Iris pigment epithelial cell (primary cell): ENCODE measurements at regions not wholly inside any gene's neighbourhood (a gene's known extent, or its start where the extent isn't known, plus 50 kb on each side); places are given as distances from the start of the nearest gene placed in this dataset.
A peak's percentile ranks its signal among the peaks of the same experiment; 100 is the strongest.
"Not testable (repeated sequence)": the region's sequence is repeated elsewhere in the genome, so short reads cannot be mapped to it uniquely, and the experiment has no call there.

ENCODE experiments used
- DNase-seq: peaks from one replicate; pipeline ENCODE4 v3.0.0-alpha.2; 2011; ENCODE audit warnings: low read depth

DNA sequence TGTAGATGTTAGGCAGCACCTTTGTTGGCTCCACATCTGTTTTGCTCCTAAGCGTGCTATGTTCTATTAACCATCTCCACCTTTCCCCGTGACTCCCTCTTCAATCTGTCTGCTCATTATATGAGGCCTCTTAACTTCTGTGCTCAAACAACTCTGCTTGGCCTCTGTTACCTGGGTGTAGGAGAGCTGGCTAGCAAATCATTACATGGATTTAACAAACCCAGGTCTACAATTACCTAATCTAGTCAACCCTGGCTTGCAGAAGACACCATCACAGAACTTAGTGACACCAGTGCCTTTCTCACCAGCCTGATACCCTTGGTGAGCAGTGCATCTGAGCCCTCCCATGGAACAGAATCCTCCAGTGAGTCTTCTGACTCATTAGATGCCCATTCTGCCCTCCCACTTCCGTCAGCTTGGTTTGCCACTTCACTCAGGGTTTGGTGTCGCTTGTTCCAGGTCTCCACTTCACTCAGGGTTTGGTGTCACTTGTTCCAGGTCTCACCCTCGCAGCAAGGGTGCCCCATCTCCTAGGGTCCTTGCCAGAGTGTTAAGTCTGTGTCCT, 92.0 kb upstream of the KIF26B start:
- DNase-seq = no peak

DNA sequence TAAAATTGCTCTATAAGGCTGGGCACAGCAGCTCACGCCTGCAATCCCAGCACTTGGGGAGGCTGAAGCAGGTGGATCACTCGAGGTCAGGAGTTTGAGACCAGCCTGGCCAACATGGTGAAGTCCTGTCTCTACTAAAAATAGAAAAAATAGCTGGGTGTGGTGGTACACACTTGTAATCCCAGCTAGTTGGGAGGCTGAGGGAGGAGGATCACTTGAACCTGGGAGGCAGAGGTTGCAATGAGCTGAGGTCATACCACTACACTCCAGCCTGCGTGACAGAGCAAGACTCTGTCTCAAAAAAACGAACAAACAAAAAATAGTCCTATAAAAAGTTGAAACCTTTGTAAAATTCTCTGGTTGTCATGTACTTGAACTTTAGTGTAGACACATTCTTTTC, 93.0 kb upstream of the KIF26B start:
- DNase-seq = not testable (repeated sequence)

DNA sequence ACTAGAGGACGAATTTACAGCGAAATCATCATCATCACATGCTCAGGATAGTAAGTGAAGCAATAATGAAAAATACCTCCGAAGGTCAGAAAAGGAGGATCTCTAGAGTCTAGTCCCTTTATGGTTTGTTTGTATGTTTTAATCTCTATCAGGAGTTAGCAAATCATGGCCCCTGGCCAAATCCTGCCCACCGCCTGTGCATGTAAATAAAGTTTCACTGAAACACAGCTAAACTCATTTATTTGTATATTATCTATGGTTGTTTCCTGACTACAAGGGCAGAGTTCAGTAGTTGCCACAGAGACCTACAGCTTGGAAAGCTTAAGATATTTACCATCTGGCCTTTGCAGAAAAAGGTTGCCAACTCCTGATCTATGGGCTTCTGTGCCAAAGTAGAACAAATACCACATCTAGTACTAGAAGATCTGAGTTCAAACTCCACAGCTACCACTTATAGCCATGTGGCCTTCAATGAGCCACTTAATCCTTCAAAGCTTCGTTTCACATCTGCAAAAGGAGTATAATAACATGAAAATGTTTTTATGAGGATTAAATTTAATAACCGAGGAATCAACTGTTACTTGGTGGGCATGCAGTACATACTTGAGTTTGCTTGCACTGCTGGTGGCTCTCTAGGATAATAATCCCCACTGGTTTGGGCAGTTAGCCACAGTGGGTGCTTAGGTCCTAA, 94.0 kb upstream of the KIF26B start:
- peak; percentile 76 for DNase-seq

DNA sequence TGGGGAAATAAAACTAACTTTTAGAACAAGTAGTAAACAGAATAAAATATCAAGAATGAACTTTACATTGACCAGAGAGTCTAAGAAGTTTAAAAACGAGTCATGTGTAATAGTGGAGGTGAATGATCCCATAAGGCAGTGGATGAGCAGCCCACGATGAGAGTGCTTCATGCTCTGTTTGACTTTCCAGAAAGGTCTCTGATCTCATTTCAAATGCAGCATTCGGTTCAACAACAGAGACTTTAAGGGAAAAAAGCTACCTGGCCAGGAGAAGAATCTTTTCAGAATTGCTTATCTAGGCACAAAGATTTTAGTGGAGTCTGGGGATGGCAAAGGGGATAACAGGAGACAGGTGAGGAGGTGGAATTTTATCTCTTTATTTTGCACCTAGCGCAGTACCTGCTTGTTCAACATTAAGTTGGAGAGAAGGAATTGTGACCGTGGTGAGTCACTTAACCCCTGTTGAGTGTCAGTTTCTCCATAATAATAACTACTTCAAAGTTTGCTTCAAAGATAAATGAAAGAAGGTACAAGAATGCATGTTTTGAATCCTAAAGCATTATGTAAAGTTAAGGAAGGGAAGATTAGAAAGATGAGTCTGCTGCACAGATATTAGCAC, 94.9 kb upstream of the KIF26B start:
- DNase-seq = no peak

DNA sequence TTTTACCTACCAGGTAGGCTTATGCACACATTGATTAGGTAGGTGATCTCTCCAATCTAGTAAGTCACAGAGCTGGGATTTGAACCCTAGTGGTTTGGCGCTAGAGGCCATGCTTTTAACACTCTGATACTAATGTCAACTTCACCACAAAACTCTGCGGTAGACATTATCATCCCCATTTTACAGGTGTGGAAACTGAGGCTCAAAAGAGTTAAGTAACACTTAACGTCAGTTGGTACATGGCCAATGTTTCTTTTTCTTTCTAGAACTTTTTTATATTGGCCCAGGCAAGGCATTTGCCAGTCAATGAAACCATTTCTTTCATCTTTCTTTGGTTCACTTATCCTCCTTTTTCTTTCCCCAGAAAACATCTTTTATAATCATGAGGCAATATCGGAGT, 95.9 kb upstream of the KIF26B start:
- no peak for DNase-seq

DNA sequence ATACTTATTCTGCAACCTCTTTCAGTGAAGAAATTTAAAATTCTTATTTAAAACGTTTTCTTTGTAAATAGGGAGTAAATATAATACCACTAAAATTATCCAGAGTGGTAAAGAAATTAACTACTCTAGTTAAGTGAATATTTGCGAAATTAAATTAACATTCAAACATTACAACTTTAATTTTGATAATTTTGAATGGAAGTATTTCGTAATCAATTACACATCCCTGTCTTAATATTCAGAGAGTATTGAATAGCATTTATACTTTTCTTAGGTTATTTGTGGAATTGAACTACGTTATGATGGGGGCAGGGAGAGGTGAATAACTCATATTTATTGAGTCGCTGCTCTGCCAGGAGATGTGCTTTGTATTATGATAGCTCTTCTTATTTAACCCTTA, 96.3 kb upstream of the KIF26B start:
- DNase-seq = no peak

DNA sequence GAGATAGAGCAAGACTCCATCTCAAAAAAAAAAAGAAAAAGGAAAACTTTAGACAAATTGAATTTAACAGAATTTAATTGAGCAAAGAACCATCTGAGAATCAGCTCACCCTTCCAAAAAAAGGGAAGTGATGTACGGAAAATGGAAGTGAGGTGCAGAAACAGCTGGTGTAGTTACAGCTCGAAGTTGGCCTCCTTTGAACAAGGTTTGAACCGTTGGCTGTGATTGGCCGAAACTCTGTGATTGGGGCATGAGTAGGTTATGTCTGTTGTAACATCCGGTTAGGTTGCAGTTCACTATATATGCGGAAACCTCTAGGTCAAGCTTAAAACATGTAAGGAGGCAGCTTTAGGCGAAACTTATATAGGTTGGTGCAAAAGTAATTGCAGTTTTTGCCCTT, 97.9 kb upstream of the KIF26B start:
- no peak for DNase-seq

DNA sequence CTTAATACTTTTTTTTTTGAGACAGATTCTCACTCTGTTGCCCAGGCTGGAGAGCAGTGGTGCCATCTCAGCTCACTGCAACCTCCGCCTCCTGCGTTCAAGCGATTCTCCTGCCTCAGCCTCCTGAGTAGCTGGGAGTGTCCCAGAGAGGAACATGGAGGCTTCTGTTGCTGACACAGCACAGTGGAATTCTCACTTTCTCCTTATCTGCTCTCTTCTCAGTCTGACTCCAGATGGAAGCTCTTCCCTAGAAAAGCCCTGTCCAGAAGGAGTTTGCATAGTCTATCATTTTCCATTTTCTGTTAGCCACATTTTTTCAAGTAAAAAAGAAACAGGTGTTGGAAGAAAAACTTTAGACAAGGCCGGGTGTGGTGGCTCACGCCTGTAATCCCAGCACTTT, 98.5 kb upstream of the KIF26B start:
- DNase-seq = not testable (repeated sequence)

DNA sequence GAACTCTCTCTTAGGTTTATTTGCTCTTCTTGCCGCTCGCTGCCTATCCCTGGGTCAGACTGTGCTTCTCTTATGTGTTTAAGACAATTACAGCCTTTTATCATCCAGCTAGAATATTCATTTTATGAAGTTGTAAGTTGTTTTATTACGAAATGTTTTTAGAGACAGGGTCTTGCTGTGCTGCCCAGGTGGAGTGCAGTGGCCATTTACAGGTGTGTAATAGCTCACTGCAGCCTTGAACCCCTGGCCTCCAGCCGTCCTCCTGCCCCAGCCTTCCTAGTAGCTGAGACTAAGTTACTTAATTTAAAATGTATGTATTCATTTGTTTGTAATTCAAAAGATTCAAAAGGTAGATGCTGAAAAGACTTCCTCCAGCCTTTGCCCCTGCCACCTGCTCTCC, 99.0 kb upstream of the KIF26B start:
- no peak for DNase-seq

DNA sequence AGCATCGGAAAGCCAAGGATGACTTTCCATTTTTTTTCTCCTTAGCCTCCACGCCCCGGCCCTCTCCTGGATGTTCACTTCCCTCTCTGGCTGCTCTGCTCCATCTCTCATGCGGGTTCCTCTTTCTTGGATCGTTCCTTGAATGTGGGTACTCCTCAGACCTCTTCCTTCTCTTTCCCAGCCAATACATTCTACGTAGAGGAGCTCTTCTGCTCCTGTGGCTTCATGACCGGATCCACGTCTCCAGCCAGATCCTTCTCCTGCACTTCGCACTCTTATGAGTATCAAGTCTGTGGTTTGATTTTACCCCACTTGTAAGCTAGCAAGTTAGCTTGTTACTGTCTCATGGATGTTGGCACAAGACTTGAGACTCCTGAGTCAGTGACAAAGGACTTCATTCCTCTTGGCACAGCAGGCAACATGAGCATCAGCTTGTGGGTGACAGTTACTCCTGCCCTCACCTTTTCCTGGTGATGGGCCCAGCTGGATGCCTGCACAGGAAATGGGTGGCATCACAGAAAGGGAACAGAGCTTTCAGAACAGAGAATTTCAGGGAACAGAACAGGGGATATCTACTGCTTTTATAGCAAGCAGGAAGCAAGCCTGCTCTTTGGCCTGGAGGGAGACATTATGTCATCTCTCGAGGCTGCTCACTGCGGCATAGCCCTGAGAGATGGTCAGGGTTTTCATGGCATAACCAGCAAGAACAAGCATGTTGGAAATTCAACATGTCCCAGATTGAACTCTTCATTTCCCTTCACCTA, 100.1 kb upstream of the KIF26B start:
- no peak for DNase-seq

DNA sequence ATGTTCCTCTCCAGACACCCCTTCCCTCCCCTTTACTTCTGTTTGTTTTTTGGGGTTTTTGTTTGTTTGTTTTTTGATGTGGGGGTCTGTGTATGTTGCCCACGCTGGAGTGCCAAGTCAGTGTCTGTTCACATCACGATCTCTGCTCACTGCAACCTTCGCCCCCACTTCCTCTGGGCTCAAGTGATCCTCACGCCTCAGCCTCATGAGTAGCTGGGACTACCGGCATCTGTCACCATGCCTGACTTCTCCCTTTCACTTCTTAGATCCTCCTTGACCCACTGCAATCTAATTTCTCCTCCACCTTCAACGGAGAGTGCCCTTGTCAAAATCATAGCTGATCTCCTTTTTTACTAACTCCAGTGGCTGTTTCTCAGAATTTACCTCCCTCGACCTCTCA, 100.7 kb upstream of the KIF26B start:
- no peak for DNase-seq

DNA sequence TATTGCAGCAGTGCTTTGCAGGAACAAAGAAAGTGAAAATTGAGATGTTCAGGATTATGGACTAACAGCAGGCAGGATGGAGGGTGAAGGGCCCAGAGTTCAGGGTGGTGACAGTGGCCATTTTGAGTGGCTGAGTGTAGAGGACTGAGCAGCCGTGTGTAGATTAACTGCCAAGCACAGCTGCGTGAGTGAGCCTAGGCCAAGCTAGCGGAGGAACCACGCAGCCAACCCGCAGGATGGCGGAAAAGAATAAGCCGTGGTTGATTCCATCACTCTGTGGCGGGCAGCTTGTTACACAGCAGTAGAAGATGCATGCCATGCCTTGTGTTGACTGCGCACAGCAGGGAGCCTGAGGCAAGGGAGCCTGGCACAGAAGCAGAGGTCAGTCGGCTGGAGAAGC, 102.5 kb upstream of the KIF26B start:
- DNase-seq = no peak

DNA sequence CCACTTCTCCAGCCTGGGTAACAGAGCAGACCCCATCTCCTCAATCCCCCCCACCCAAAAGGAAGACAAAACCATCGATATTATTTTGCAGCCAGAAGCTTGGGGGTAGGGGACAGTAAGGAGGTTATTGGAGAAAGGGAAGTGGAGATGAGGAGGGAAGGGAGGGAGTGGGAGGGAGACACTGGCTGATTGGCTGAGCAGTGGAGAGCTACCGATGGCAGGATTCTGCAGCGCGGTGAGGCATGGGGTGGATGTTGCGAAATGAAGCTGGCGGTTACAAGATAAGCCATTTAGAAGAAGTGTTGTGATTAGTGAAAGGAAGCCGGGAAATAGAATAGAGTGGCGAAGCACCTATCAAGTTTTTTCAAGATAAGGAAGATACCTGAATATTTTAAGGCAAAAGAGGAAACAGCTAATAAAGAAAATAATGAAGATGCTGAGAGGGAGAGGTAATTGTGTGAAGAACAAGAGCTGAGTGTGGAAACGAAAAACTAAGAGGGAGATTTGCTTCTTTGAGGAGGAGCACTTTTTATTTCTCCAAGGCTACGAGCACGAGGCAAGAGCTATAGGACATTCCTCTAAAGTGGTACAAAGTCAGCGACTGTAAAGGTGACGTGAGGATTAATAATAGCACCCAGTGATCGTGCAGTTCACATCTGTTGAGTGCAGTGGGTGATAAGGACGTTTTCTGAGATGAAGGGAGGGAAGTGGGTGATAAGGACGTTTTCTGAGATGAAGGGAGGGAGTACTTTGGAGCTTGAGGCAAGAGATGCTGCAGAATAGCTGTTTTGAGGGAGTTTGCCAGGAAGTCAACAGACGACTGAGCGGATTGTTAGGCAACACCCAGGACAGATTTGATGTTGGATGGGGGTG, 103.2 kb upstream of the KIF26B start:
- DNase-seq = peak; percentile 63

DNA sequence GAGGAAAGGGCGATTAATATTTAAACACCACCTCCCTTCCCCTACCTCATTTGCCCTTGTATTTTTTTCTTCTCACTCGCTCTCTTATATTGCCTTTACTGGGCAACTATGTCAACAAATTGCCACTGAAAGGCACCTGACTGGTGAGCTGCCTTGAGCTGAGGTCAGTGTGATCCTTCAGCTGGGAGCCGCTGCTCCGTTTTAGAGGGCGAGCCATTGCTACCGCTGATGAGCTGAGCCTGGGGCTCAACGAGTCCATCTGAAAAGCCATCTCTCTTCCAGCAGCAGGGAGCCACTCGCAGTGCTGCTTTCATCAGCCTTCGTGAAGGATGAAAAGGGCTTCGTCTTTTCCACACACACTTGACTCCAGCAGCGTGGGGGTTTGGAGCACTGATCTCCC, 108.0 kb upstream of the KIF26B start:
- DNase-seq = no peak

DNA sequence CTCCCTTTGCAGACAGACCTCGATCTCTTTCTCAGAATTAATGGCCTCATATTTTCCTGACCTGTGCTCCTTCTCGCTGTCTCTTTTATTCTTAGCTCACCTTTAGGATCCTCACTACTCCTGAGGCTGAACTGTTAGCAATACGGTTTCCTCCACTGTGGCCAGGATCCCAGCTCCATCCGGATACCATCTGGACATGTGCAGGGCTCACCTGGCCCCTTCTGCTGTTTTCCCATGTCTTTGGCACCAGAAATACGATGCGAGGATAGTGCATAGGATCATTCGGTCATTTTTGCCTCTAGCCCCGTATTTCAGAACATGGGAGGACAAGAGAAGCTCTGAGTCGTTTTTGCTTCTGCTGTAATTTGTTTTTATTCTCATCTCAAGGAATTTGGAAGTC, 108.5 kb upstream of the KIF26B start:
- DNase-seq = no peak

DNA sequence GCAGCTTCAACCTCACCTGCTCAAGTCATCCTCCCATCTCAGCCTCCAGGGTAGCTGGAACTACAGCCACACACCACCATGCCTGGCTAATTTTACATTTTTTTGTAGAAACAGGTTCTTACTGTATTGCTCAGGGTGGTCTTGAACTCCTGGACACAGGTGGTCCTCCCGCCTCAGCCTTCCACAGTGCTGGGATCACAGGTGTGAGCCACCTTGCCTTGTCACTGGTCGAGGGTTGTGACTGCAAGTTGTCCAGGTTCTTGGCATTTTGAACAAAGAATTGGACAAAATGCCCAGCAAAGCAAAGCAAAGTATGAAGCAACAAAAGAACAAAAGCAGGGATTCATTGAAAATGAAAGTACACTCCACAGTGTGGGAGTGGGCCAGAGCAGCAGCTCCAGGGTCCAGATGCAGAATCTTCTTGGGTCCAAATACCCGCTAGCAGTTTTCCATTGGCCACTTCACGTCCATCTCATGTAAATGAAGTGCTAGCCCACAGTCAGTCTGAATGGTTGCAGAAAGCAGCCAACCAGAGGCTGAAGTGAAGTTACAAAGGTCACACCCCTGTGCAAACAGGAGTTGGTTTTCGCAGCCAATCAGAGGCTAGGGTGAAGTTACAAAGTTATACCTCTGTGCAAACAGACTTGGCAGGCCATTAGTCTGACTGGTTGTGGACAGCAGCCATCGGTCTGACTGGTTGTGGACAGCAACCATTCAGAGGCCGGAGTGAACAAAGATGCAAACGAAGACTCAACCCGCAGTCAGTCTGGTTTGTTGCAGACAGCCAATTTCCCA, 109.5 kb upstream of the KIF26B start:
- no peak for DNase-seq

DNA sequence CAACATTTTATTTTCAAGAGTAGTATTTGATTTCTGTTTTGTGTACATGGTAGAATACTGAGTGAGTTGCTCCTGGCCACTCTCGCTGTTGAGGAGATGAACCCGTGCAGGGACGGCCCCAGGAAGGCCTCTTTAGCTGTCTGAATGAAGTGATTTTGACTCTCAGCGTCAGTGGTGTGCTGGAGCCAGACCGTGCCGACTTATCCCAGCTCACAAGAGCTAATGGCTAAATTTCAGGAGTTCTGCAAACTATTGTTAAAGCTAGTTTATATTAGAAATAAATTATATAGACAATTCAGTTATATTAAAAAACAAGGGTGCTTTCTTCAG, 111.2 kb upstream of the KIF26B start:
- DNase-seq = no peak

DNA sequence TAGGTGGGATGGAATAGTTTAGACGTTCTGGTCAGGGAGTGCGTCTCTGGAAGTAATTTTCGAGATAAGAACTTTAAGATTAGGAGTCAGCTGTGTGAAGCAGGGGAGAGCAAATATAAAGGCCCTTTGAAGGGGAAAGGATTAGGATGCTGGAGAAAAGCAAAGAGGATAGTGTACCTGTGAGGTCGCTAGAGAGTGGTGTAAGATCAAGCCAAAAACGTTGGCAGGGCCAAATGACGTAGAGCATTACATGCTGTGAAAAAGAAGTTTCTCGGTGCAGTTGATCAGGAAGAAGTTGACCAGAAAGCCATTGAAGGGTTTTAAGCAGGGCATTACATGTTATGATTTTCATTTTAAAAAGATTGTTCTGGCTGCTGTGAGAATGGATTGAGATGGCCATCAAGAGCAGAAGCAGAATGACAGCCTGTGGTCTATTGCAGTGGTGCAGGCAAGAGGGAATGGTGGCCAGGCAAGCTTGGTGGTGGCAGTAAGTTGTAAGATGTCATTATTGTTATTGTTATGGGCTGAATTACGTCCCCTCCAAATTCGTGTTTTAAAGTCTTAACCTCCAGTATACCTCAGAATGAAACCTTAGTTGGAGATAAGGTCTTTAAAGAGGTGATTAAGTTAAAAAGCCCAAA, 113.6 kb upstream of the KIF26B start:
- no peak for DNase-seq

DNA sequence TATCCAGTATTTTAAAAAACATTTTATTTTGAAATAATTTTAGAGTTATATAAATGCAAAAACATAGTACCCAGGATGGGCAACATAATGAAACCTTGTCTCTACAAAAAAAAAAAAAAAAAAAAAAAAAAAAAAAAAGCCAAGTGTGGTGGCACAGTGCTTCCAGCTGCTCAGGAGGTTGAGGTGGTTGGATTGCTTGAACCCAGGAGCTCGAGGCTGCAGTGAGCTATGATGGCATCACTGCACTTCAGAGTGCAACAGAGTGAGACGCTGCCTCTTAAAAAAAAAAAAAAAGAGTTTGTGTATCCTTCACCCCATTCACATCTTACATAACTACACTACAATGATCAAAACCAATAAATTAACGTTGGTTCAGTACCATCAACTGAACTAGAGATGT, 115.6 kb upstream of the KIF26B start:
- no peak for DNase-seq

DNA sequence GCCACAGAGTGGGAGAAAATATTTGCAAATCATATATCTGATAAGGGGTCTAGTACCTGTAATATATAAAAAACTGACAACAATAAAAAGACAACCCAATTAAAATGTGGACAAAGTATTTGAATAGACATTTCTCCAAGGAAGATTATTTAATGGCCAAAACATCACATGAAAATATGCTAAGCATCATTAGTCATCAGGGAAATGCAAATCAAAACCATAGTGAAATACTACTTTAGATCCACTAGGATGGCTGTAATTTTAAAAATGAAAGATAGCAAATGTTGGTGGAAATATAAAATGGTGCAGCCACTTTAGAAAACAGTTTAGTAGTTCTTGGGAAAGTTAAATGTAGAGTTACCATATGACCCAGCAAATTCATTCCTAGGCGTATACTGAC, 118.7 kb upstream of the KIF26B start:
- no peak for DNase-seq

DNA sequence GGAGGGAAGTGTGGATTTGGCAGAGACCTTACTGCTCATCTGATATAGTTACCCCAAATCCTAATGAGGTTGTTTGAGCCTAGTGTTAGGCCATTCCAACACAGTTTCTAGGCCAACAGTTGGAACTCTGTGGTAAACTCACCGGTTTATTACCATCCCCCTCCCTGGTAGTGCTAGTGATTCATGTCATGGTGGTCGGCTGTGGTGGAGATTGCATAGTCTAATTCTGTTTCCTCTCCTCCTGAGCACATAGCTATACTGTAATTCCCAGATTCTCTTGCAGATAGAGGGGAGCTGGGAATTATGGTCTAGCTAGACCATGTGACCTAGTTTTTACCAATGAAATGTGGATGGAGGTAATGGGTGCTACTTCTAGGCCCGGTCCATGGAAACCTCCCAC, 123.7 kb upstream of the KIF26B start:
- no peak for DNase-seq
